Keratinocyte (primary cell): ENCODE measurements at regions not wholly inside any gene's neighbourhood (a gene's known extent, or its start where the extent isn't known, plus 50 kb on each side); places are given as distances from the start of the nearest gene placed in this dataset.

ENCODE experiments used
- DNase-seq: peaks from one replicate; pipeline ENCODE4 v3.0.0-alpha.2; 2011; ENCODE audit warnings: low read depth, missing footprints, low spot score
- FAIRE-seq: peaks from 2 replicates; lab custom pipeline; 2011; peaks lifted over from hg19 to GRCh38; lab: Jason Lieb, UNC
- H2AFZ ChIP-seq: 2 replicates; pipeline ENCODE4 v1.6.0; 2012; ENCODE audit warnings: low read length, control low read depth, inconsistent platforms; ENCODE audit not compliant: control insufficient read depth
- H3K27ac ChIP-seq: 2 replicates; pipeline ENCODE4 v1.5.1; 2011; ENCODE audit warnings: low read length; ENCODE audit not compliant: control insufficient read depth, insufficient read depth
- H3K27me3 ChIP-seq: 3 replicates; pipeline ENCODE4 v1.6.0; 2011; ENCODE audit warnings: low read length; ENCODE audit not compliant: control insufficient read depth, insufficient read depth; ENCODE audit errors: extremely low read depth
- H3K36me3 ChIP-seq, 2 experiments: 2 replicates in 1 of 2; 3 replicates in 1 of 2; pipeline ENCODE4 v1.5.1; 2011; ENCODE audit warnings: low read length in 2 of 2, mild to moderate bottlenecking in 1 of 2; ENCODE audit not compliant: control insufficient read depth in 2 of 2, insufficient read depth in 2 of 2; ENCODE audit errors: extremely low read depth in 1 of 2
- H3K4me1 ChIP-seq: 3 replicates; pipeline ENCODE4 v1.5.1; 2011; ENCODE audit warnings: low read length; ENCODE audit not compliant: control insufficient read depth, insufficient read depth; ENCODE audit errors: extremely low read depth
- H3K4me2 ChIP-seq: 3 replicates; pipeline ENCODE4 v1.6.0; 2011; ENCODE audit warnings: low read depth, low read length; ENCODE audit not compliant: control insufficient read depth, insufficient read depth; ENCODE audit errors: extremely low read depth
- H3K4me3 ChIP-seq, 3 experiments: fragments of 200-600 bp in 1 of 3; sonication (generic) in 1 of 3; 2 replicates in 2 of 3; 3 replicates in 1 of 3; pipeline ENCODE4 v1.5.1; 2011 to 2016; ENCODE audit warnings: low read length in 3 of 3, mild to moderate bottlenecking in 3 of 3, control low read depth in 2 of 3, inconsistent platforms in 1 of 3, low read depth in 1 of 3, mixed read lengths in 1 of 3, mixed run types in 1 of 3, moderate library complexity in 1 of 3; ENCODE audit not compliant: control insufficient read depth in 2 of 3, insufficient read depth in 2 of 3; ENCODE audit errors: extremely low read depth in 1 of 3
- H3K79me2 ChIP-seq: 2 replicates; pipeline ENCODE4 v1.6.0; 2012; ENCODE audit warnings: low read length; ENCODE audit not compliant: control insufficient read depth, insufficient read depth
- H3K9ac ChIP-seq: 3 replicates; pipeline ENCODE4 v1.6.0; 2011; ENCODE audit warnings: low read length; ENCODE audit not compliant: control insufficient read depth, insufficient read depth; ENCODE audit errors: extremely low read depth
- H3K9me1 ChIP-seq: 3 replicates; pipeline ENCODE4 v1.6.0; 2011; ENCODE audit warnings: low read length; ENCODE audit not compliant: control insufficient read depth, insufficient read depth; ENCODE audit errors: extremely low read depth
- H3K9me3 ChIP-seq: 2 replicates; pipeline ENCODE4 v1.5.1; 2012; ENCODE audit warnings: low read depth, low read length; ENCODE audit not compliant: control insufficient read depth
- H4K20me1 ChIP-seq: 3 replicates; pipeline ENCODE4 v1.6.0; 2011; ENCODE audit warnings: low read length; ENCODE audit not compliant: control insufficient read depth, insufficient read depth; ENCODE audit errors: extremely low read depth
- EZH2 ChIP-seq: IDR thresholded peaks from one replicate; pipeline ENCODE4 v1.6.1; 2012; ENCODE audit warnings: inconsistent platforms, mild to moderate bottlenecking, low read length, moderate library complexity
- dilution Hi-C: fragments of 300-500 bp; cut with MboI; formaldehyde crosslinking; loops from one replicate; pipeline ENCODE4 v1.7.0; 2020; ENCODE audit warnings: low sequenced_read_pairs; ENCODE audit not compliant: extremely low pct_ligation_motif_present
- TF ChIP-seq, protein P1 (sequence below), 3 experiments: IDR thresholded peaks in 1 of 3; conservative IDR thresholded peaks in 1 of 3; optimal IDR thresholded peaks in 1 of 3; 2 replicates in 2 of 3; 3 replicates in 1 of 3; pipeline versions ENCODE3 to v1.5.1; 2011; ENCODE audit warnings: low read length in 3 of 3, mild to moderate bottlenecking in 3 of 3, moderate library complexity in 2 of 3, control low read depth in 1 of 3, inconsistent platforms in 1 of 3; ENCODE audit not compliant: insufficient read depth in 2 of 3; ENCODE audit errors: extremely low read depth in 1 of 3

DNA sequence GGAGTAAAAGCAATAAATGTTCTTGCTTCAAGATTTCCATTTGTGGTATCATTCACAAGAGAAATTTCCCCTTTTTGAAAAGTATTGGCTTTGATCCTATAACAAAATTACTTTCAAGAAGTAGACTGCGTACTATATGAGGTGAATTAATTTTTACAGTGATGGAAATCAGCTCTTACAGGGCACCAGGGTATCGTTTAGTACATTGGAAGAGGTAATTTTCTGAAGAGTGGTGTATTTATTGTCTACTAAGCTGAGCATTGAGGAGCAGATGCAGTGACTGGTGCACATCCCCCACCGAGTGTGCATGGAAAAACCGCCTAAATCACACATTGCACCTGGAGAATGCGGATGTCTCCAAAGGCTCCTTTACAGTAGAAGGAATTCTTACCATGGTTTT is 209.5 kb downstream of the SAMD5 start:
- no peaks in the 10 kb centered on the region for H3K4me1 ChIP-seq
- H3K27ac ChIP-seq = no peak overlapping the region
- H3K4me2 ChIP-seq = no peak overlapping the region
- H4K20me1 ChIP-seq = no peaks in the 10 kb centered on the region
- no peaks in the 10 kb centered on the region for H3K27me3 ChIP-seq
- no peaks in the 10 kb centered on the region for H3K9me3 ChIP-seq
- FAIRE-seq (no peak), DNase-seq (no peak)
- dilution Hi-C loops = no loop called here
- no peak overlapping the region for H2AFZ ChIP-seq
- no peaks in the 10 kb centered on the region for H3K9me1 ChIP-seq
- H3K9ac ChIP-seq = no peak overlapping the region
- H3K36me3 ChIP-seq = no peaks in the 10 kb centered on the region
- H3K4me3 ChIP-seq = no peak overlapping the region
- H3K79me2 ChIP-seq = no peaks in the 10 kb centered on the region
- TF ChIP-seq, protein P1, sequence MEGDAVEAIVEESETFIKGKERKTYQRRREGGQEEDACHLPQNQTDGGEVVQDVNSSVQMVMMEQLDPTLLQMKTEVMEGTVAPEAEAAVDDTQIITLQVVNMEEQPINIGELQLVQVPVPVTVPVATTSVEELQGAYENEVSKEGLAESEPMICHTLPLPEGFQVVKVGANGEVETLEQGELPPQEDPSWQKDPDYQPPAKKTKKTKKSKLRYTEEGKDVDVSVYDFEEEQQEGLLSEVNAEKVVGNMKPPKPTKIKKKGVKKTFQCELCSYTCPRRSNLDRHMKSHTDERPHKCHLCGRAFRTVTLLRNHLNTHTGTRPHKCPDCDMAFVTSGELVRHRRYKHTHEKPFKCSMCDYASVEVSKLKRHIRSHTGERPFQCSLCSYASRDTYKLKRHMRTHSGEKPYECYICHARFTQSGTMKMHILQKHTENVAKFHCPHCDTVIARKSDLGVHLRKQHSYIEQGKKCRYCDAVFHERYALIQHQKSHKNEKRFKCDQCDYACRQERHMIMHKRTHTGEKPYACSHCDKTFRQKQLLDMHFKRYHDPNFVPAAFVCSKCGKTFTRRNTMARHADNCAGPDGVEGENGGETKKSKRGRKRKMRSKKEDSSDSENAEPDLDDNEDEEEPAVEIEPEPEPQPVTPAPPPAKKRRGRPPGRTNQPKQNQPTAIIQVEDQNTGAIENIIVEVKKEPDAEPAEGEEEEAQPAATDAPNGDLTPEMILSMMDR (optimal IDR thresholded peaks at IDR 0.05 in 1 of 3, IDR thresholded peaks at IDR 0.05 in 1 of 3, conservative IDR thresholded peaks at IDR 0.05 in 1 of 3; ENCODE audit: extremely low read depth in 1 of 3, insufficient read depth in 2 of 3, low read length in 3 of 3) = no peak
- TF ChIP-seq EZH2 = no peak

DNA sequence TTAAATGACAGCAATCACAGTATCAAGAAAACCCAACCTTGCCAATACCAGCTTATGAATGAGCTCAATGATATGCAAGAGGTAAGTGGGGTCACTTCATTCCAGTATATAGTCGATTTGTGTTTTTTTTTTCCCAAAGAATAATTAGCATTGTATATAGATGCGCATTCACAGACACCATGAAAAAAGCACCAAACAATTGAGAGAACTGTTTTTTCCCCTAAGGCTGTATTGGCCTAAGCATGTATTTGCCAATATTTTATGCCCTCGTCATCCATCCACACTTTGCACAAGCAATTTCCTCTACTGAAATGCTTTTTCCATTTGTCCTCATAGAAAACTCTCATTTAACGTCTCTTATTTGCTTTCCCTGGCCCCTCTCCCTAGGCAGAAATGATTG is 213.7 kb downstream of the SAMD5 start:
- no peak overlapping the region for H3K27ac ChIP-seq
- no peaks in the 10 kb centered on the region for H3K27me3 ChIP-seq
- H3K9ac ChIP-seq = no peak overlapping the region
- DNase-seq (no peak), FAIRE-seq (no peak)
- no peaks in the 10 kb centered on the region for H4K20me1 ChIP-seq
- no peaks in the 10 kb centered on the region for H3K36me3 ChIP-seq
- no peak overlapping the region for H3K4me3 ChIP-seq
- no peak overlapping the region for H2AFZ ChIP-seq
- no peaks in the 10 kb centered on the region for H3K9me1 ChIP-seq
- H3K4me1 ChIP-seq = no peaks in the 10 kb centered on the region
- TF ChIP-seq, protein P1 (optimal IDR thresholded peaks at IDR 0.05 in 1 of 3, IDR thresholded peaks at IDR 0.05 in 1 of 3, conservative IDR thresholded peaks at IDR 0.05 in 1 of 3; ENCODE audit: extremely low read depth in 1 of 3, insufficient read depth in 2 of 3, low read length in 3 of 3) = no peak
- no peak for TF ChIP-seq EZH2
- H3K9me3 ChIP-seq = no peaks in the 10 kb centered on the region
- H3K4me2 ChIP-seq = no peak overlapping the region
- dilution Hi-C loops = no loop called here
- no peaks in the 10 kb centered on the region for H3K79me2 ChIP-seq
